CD4-positive, CD25-positive, alpha-beta regulatory T cell (primary cell): ENCODE measurements at regions not wholly inside any gene's neighbourhood (a gene's known extent, or its start where the extent isn't known, plus 50 kb on each side); places are given as distances from the start of the nearest gene placed in this dataset.

Experiments used
- ATAC-seq, 2 donors: fragments of 150-1000 bp; cut with Tn5 transposase; one replicate each; pipeline ENCODE4 v1.10.0; 2021; ENCODE audit warnings: low read depth in 2 of 2, moderate number of reproducible peaks in 2 of 2, moderate library complexity in 1 of 2
- DNase-seq, 3 donors: peaks; one replicate each; pipeline versions ENCODE4 v3.0.0 to v3.0.0-alpha.2; 2012 to 2022; ENCODE audit warnings: mixed read lengths in 1 of 3
- H3K27ac ChIP-seq: one replicate; pipeline ENCODE4 v1.7.0; 2013; ENCODE audit warnings: mild to moderate bottlenecking, low read length; ENCODE audit not compliant: insufficient read depth, poor library complexity, severe bottlenecking
- H3K27me3 ChIP-seq: one replicate; pipeline ENCODE4 v1.7.0; 2013; ENCODE audit warnings: low read length; ENCODE audit not compliant: control insufficient read depth, insufficient read depth
- H3K36me3 ChIP-seq: one replicate; pipeline ENCODE4 v1.7.0; 2013; ENCODE audit warnings: mild to moderate bottlenecking, low read length, moderate library complexity; ENCODE audit not compliant: control insufficient read depth, insufficient read depth
- H3K4me1 ChIP-seq: 2 replicates; pipeline ENCODE4 v1.7.0; 2013; ENCODE audit warnings: mild to moderate bottlenecking, low read length; ENCODE audit not compliant: insufficient read depth, control insufficient read depth, poor library complexity, severe bottlenecking
- H3K4me3 ChIP-seq: one replicate; pipeline ENCODE4 v1.7.0; 2013; ENCODE audit warnings: low read depth, mild to moderate bottlenecking, low read length, moderate library complexity
- H3K9me3 ChIP-seq, 2 experiments: 1 replicate in 1 of 2; 2 replicates in 1 of 2; pipeline ENCODE4 v1.7.0; 2013; ENCODE audit warnings: low read length in 2 of 2, mild to moderate bottlenecking in 1 of 2, moderate library complexity in 1 of 2; ENCODE audit not compliant: control insufficient read depth in 2 of 2
- H3K27ac Mint-ChIP-seq, 3 donors: one replicate each; pipeline ENCODE4 v1.8.0; 2020 to 2022; ENCODE audit warnings: mild to moderate bottlenecking in 3 of 3, mixed read lengths in 3 of 3, moderate library complexity in 2 of 3
- H3K27me3 Mint-ChIP-seq: one replicate; pipeline ENCODE4 v1.8.0; 2022; ENCODE audit warnings: mild to moderate bottlenecking, mixed read lengths
- H3K36me3 Mint-ChIP-seq: one replicate; pipeline ENCODE4 v1.8.0; 2020; ENCODE audit warnings: mixed read lengths
- H3K4me1 Mint-ChIP-seq, 4 donors: one replicate each; pipeline ENCODE4 v1.8.0; 2020 to 2022; ENCODE audit warnings: mixed read lengths in 4 of 4, mild to moderate bottlenecking in 1 of 4
- H3K4me3 Mint-ChIP-seq, 4 donors: one replicate each; pipeline ENCODE4 v1.8.0; 2020 to 2022; ENCODE audit warnings: mild to moderate bottlenecking in 4 of 4, mixed read lengths in 4 of 4, moderate library complexity in 3 of 4
- H3K9me3 Mint-ChIP-seq, 7 donors: one replicate each; pipeline ENCODE4 v1.8.0; 2020 to 2022; ENCODE audit warnings: mixed read lengths in 7 of 7, mild to moderate bottlenecking in 3 of 7, moderate library complexity in 2 of 7

DNA sequence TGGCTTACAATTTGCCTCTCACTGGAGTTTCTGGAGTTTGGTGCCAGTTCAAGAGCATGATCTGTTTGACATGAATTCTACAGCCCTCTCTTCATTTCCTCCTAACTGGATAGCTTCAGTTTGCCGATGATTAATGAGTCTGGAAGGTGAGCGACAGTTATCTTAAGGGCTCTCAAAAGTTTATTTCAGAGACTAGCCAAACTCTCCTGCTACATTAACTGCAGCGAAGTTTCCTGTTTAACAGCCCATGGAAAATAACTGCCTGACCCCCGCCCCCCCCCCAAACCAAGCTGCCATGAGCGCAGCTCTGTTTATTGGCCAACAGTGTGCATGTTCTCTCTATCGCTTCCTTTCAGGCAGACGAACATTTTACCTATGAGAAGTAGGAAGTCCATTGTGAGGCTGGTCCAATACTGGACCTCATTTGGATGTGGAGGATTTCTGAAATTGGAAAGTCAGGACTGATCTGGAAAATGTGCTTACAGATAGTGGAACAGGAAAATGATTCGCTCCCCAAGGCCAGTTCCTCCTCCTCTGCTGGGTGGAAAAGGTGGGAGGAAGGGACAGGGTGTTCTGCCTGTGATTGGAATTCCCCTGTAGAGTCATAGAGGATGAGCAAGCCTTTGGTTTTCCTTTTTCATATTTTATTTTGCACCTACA is 522.2 kb upstream of the JAG1 start:
- DNase-seq (no peak), ATAC-seq (no peak)
- Mint-ChIP-seq H3K27me3 (no peaks in the 10 kb centered on the region), H3K4me3 (no peak overlapping the region), H3K9me3 (peaks cover 0 to 11% (median 2%) of the 10 kb centered on the region in 7 donors), H3K27ac (no peak overlapping the region), H3K4me1 (no peaks in the 10 kb centered on the region), H3K36me3 (no peaks in the 10 kb centered on the region)
- Histone ChIP-seq H3K4me3 (no peak overlapping the region), H3K27me3 (no peaks in the 10 kb centered on the region), H3K9me3 (no peaks in the 10 kb centered on the region), H3K36me3 (no peaks in the 10 kb centered on the region), H3K27ac (no peak overlapping the region), H3K4me1 (no peaks in the 10 kb centered on the region)

DNA sequence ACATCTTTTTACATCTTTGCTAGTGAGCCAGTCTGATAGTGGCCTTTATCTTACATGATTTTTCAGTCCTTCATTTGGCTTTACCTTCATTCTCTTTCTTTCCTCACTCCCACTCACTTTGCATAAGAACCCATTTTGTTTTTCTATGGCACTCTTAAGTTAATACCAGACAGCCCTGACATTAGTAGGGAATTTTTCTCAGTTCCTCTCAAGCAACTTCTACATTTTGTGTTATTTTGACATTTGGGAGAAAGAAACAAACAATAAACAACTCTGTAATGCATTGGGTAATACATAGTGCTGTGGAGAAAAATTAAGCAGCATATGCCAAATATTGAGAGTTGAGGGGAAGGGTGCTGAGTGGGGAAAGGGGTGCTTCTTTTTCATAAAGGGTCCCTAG is 524.1 kb upstream of the JAG1 start:
- no peaks in the 10 kb centered on the region for H3K4me1 ChIP-seq
- Mint-ChIP-seq H3K9me3 (peaks cover 0 to 11% (median 0%) of the 10 kb centered on the region in 7 donors), H3K36me3 (no peaks in the 10 kb centered on the region), H3K4me3 (no peak overlapping the region), H3K4me1 (no peaks in the 10 kb centered on the region), H3K27ac (no peak overlapping the region), H3K27me3 (no peaks in the 10 kb centered on the region)
- no peak overlapping the region for H3K4me3 ChIP-seq
- DNase-seq (no peak), ATAC-seq (no peak)
- no peaks in the 10 kb centered on the region for H3K27me3 ChIP-seq
- H3K9me3 ChIP-seq: no peaks in the 10 kb centered on the region
- H3K27ac ChIP-seq: no peak overlapping the region
- H3K36me3 ChIP-seq: no peaks in the 10 kb centered on the region

DNA sequence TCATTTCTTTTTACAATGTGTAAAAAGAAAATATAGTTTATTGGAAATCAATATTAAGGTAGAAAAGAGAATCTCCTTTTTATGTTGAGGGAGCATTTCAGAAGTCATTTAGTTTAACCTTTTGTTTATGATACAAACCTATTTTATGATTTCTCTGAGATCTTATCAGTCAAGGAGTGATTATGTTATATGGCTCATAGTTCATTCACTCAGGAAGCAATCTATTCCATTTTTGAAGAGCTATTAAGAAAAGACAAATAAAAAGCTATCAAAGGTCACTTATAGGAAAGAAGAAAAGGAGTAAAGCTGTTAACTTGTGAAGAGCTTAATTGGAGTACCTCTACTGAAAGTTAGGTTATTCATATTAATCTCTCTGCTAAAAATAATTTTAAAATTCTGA is 526.6 kb upstream of the JAG1 start:
- Mint-ChIP-seq H3K36me3 (no peaks in the 10 kb centered on the region), H3K4me1 (no peaks in the 10 kb centered on the region), H3K9me3 (peaks cover 0 to 11% (median 0%) of the 10 kb centered on the region in 7 donors), H3K4me3 (no peak overlapping the region), H3K27ac (no peak overlapping the region), H3K27me3 (no peaks in the 10 kb centered on the region)
- H3K27me3 ChIP-seq: no peaks in the 10 kb centered on the region
- no peaks in the 10 kb centered on the region for H3K9me3 ChIP-seq
- no peak for ATAC-seq
- no peaks in the 10 kb centered on the region for H3K36me3 ChIP-seq
- H3K4me3 ChIP-seq: no peak overlapping the region
- no peak for DNase-seq
- no peak overlapping the region for H3K27ac ChIP-seq
- H3K4me1 ChIP-seq: no peaks in the 10 kb centered on the region

GRCh38 chr20:11204926-11205768 is 531.3 kb upstream of the JAG1 start:
- no peak for ATAC-seq

GRCh38 chr20:11205769-11206362 is 532.1 kb upstream of the JAG1 start:
- Mint-ChIP-seq H3K4me1 (no peaks in the 10 kb centered on the region), H3K27ac (no peak overlapping the region), H3K9me3 (peaks cover 0 to 9% (median 0%) of the 10 kb centered on the region in 7 donors), H3K4me3 (no peak overlapping the region), H3K36me3 (no peaks in the 10 kb centered on the region), H3K27me3 (peaks cover 4% of the 10 kb centered on the region)
- Histone ChIP-seq H3K4me1 (no peaks in the 10 kb centered on the region), H3K27me3 (no peaks in the 10 kb centered on the region), H3K4me3 (no peak overlapping the region), H3K27ac (no peak overlapping the region), H3K36me3 (no peaks in the 10 kb centered on the region), H3K9me3 (no peaks in the 10 kb centered on the region)
- DNase-seq (no peak), ATAC-seq (no peak)

More at GRCh38 chr20:11204926-11205768, 531.3 kb upstream of the JAG1 start:
- Mint-ChIP-seq H3K4me3 (no peak overlapping the region), H3K4me1 (no peaks in the 10 kb centered on the region), H3K27ac (no peak overlapping the region), H3K36me3 (no peaks in the 10 kb centered on the region), H3K9me3 (peaks cover 0 to 9% (median 0%) of the 10 kb centered on the region in 7 donors), H3K27me3 (peaks cover 4% of the 10 kb centered on the region)
- Histone ChIP-seq H3K36me3 (no peaks in the 10 kb centered on the region), H3K27me3 (no peaks in the 10 kb centered on the region), H3K4me3 (no peak overlapping the region), H3K4me1 (no peaks in the 10 kb centered on the region), H3K27ac (no peak overlapping the region), H3K9me3 (no peaks in the 10 kb centered on the region)
- peak in 1 of 3 donors; percentile 16 for DNase-seq

DNA sequence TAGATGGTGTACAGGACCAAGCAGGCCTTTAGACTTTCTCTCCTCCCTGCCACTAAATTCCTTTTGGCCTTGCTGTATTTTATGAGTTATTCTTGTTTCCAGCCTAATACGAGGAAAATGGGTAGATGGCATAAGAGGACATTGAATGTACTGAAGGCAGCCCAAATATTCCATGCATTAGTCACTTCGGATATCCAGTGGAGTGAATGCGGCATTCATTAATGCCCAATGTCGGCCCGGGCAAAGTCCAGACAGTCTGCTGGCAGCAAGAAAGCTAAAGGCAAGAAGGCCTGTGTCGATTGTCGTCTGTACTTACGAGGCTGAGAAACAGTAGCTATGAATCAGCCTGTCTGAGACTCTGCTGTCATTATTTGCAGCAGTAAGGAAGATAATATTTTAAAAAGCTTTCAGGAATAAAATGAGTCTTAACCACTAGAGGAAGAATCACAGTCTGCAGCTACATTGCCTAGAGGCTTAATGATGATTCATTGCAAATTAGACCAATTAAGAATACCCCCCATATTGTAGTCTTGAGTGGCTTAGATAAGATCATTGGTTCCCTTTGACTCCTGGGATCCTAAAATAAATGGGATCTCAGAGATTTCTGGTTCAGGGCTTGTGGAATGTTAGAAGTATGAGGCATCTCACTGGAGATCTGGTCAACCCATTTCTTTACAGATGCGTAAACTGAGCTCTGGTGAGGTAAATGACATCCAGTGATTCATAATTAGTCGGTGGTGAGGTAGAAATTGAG is 534.1 kb upstream of the JAG1 start:
- Histone ChIP-seq H3K4me3 (no peak overlapping the region), H3K36me3 (no peaks in the 10 kb centered on the region), H3K9me3 (no peaks in the 10 kb centered on the region), H3K27me3 (no peaks in the 10 kb centered on the region), H3K4me1 (no peaks in the 10 kb centered on the region), H3K27ac (no peak overlapping the region)
- H3K4me1 Mint-ChIP-seq: no peaks in the 10 kb centered on the region
- H3K27ac Mint-ChIP-seq: no peak overlapping the region
- DNase-seq (no peak), ATAC-seq (no peak)
- H3K9me3 Mint-ChIP-seq: peaks cover 0 to 9% (median 0%) of the 10 kb centered on the region in 7 donors
- no peaks in the 10 kb centered on the region for H3K36me3 Mint-ChIP-seq
- no peak overlapping the region for H3K4me3 Mint-ChIP-seq
- H3K27me3 Mint-ChIP-seq: peaks cover 4% of the 10 kb centered on the region

DNA sequence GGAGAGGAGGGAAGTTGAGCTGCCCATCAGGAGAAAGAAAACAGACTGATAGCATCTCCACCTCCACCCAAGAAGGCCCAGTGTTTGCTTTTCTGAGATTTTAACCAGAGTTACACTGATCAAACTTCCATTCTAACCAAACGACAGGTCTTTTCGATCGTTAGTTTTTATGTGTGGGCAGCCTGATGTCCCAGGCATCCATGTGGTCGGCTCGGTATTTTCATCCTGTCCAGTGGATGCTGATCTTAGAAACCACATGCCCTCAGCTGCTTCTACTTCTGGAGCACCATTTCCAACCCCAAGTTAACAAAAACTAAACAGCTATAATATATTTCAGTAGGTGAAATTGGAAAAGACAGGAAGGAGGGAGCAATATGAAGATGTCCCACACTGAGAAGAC is 536.8 kb upstream of the JAG1 start:
- Mint-ChIP-seq H3K36me3 (no peaks in the 10 kb centered on the region), H3K27me3 (peaks cover 4% of the 10 kb centered on the region), H3K9me3 (peaks cover 0 to 9% (median 0%) of the 10 kb centered on the region in 7 donors), H3K4me3 (no peak overlapping the region), H3K27ac (no peak overlapping the region), H3K4me1 (no peaks in the 10 kb centered on the region)
- H3K9me3 ChIP-seq: no peaks in the 10 kb centered on the region
- no peaks in the 10 kb centered on the region for H3K4me1 ChIP-seq
- DNase-seq (no peak), ATAC-seq (peak in 1 of 2 donors; percentile 20)
- H3K27ac ChIP-seq: no peak overlapping the region
- H3K27me3 ChIP-seq: no peaks in the 10 kb centered on the region
- no peaks in the 10 kb centered on the region for H3K36me3 ChIP-seq
- H3K4me3 ChIP-seq: no peak overlapping the region
